GM23248 (cell line): ENCODE measurements at regions not wholly inside any gene's neighbourhood (a gene's known extent, or its start where the extent isn't known, plus 50 kb on each side); places are given as distances from the start of the nearest gene placed in this dataset.

Source experiments
- DNase-seq: peaks from one replicate; pipeline ENCODE4 v3.0.0-alpha.2; 2015
- H2AFZ ChIP-seq: fragments of 200-600 bp; sonication (generic); 2 replicates; pipeline ENCODE4 v1.6.1; 2016; ENCODE audit warnings: antibody characterized with exemption
- H3F3A ChIP-seq: fragments of 200-600 bp; sonication (generic); 2 replicates; pipeline ENCODE4 v1.6.1; 2016; ENCODE audit warnings: mild to moderate bottlenecking, antibody characterized with exemption, mixed run types; ENCODE audit not compliant: insufficient read depth
- H3K27ac ChIP-seq: fragments of 200-600 bp; sonication (generic); 2 replicates; pipeline ENCODE4 v1.5.1; 2016; ENCODE audit warnings: mild to moderate bottlenecking
- H3K27me3 ChIP-seq: fragments of 200-600 bp; sonication (generic); replicated peaks from 2 replicates; pipeline ENCODE4 v1.6.1; 2016; ENCODE audit warnings: mild to moderate bottlenecking; ENCODE audit not compliant: insufficient read depth
- H3K36me3 ChIP-seq: fragments of 200-600 bp; sonication (generic); 2 replicates; pipeline ENCODE4 v1.6.1; 2016; ENCODE audit warnings: low read depth, mild to moderate bottlenecking
- H3K4me1 ChIP-seq: fragments of 200-600 bp; sonication (generic); 2 replicates; pipeline ENCODE4 v1.6.1; 2016; ENCODE audit warnings: mild to moderate bottlenecking; ENCODE audit not compliant: insufficient read depth
- H3K4me2 ChIP-seq: fragments of 200-600 bp; sonication (generic); one replicate; pipeline ENCODE4 v1.6.1; 2016; ENCODE audit warnings: mild to moderate bottlenecking; ENCODE audit not compliant: unreplicated experiment
- H3K4me3 ChIP-seq: fragments of 200-600 bp; sonication (generic); 2 replicates; pipeline ENCODE4 v1.5.1; 2016; ENCODE audit warnings: mild to moderate bottlenecking
- H3K79me2 ChIP-seq: fragments of 200-600 bp; sonication (generic); 2 replicates; pipeline ENCODE4 v1.6.1; 2016; ENCODE audit warnings: mild to moderate bottlenecking; ENCODE audit not compliant: insufficient read depth
- H3K9ac ChIP-seq: fragments of 200-600 bp; sonication (generic); 2 replicates; pipeline ENCODE4 v1.6.1; 2016; ENCODE audit warnings: mild to moderate bottlenecking
- H3K9me2 ChIP-seq: fragments of 200-600 bp; sonication (generic); 2 replicates; pipeline ENCODE4 v1.6.1; 2016; ENCODE audit warnings: mixed run types, mild to moderate bottlenecking, moderate library complexity; ENCODE audit not compliant: insufficient read depth
- H3K9me3 ChIP-seq: fragments of 200-600 bp; sonication (generic); one replicate; pipeline ENCODE4 v1.6.1; 2017; ENCODE audit warnings: low read depth
- H4K20me1 ChIP-seq: fragments of 200-600 bp; sonication (generic); 2 replicates; pipeline ENCODE4 v1.6.0; 2016; ENCODE audit not compliant: insufficient read depth
- EZH2 ChIP-seq: fragments of 200-600 bp; sonication (generic); IDR thresholded peaks from 2 replicates; pipeline ENCODE4 v1.6.1; 2018; ENCODE audit warnings: antibody characterized with exemption, mild to moderate bottlenecking; ENCODE audit not compliant: insufficient read depth, poor library complexity, severe bottlenecking
- EZH2phosphoT487 ChIP-seq: fragments of 200-600 bp; sonication (generic); IDR thresholded peaks from 2 replicates; pipeline ENCODE4 v1.6.1; 2018; ENCODE audit warnings: antibody characterized with exemption, moderate library complexity, mild to moderate bottlenecking, low read depth; ENCODE audit not compliant: insufficient read depth
- WGBS, 2 experiments: methylation state at CpG; one replicate each; pipeline ENCODE4 v1.1.6; 2015 to 2017; ENCODE audit warnings: low lambda C conversion rate in 2 of 2, low coverage in 1 of 2; ENCODE audit errors: missing lambda C conversion rate in 2 of 2; 5-methylcytosine and 5-hydroxymethylcytosine counted together
- in situ Hi-C: fragments of 300-500 bp; cut with MboI; formaldehyde crosslinking; loops from 2 replicates; pipeline ENCODE4 v1.15.0; 2020

GRCh38 chr22:35204807-35205775, 52.2 kb upstream of the HMGXB4 start:
- Histone ChIP-seq H4K20me1 (no peaks in the 10 kb centered on the region), H3K79me2 (no peaks in the 10 kb centered on the region), H2AFZ (0 out of 2 replicates have a peak overlapping the region, but pooled peaks have one; percentile 24), H3K27ac (no peak overlapping the region), H3K27me3 (peaks cover 20% of the 10 kb centered on the region), H3K4me3 (no peak overlapping the region), H3K4me1 (no peaks in the 10 kb centered on the region), H3K9me2 (no peaks in the 10 kb centered on the region), H3K9me3 (no peaks in the 10 kb centered on the region), H3K9ac (no peak overlapping the region), H3K4me2 (no peak overlapping the region), H3K36me3 (no peaks in the 10 kb centered on the region), H3F3A (no peaks in the 10 kb centered on the region)
- in situ Hi-C loops, result no loop called here
- no peak for DNase-seq
- WGBS, 2 experiments, result 9 to 14% methylated on average over 14 of the region's 14 CpGs
- TF ChIP-seq EZH2phosphoT487 (no peak), EZH2 (no peak)

- no peaks in the 10 kb centered on the region for H3K79me2 ChIP-seq
- no peak overlapping the region for H3K27ac ChIP-seq
- no peaks in the 10 kb centered on the region for H3F3A ChIP-seq
- no peak overlapping the region for H3K4me2 ChIP-seq
- in situ Hi-C loops, result no loop called here
- H3K4me3 ChIP-seq, result no peak overlapping the region
- peaks cover 20% of the 10 kb centered on the region for H3K27me3 ChIP-seq
- peak; percentile 41 for DNase-seq
- H3K9ac ChIP-seq, result no peak overlapping the region
- H3K4me1 ChIP-seq, result no peaks in the 10 kb centered on the region
- H3K9me3 ChIP-seq, result no peaks in the 10 kb centered on the region
- no peaks in the 10 kb centered on the region for H3K9me2 ChIP-seq
- TF ChIP-seq EZH2 (no peak), EZH2phosphoT487 (no peak)
- no peak overlapping the region for H2AFZ ChIP-seq
- no peaks in the 10 kb centered on the region for H4K20me1 ChIP-seq
- no peaks in the 10 kb centered on the region for H3K36me3 ChIP-seq
- WGBS, 2 experiments, result 34 to 38% methylated on average over 5 of the region's 5 CpGs
Observed at GRCh38 chr22:35205961-35206360, 51.3 kb upstream of the HMGXB4 start.

- no peak for TF ChIP-seq EZH2
- TF ChIP-seq EZH2phosphoT487, result no peak
- Histone ChIP-seq H3K4me3 (no peak overlapping the region), H3K27ac (no peak overlapping the region), H3K9me3 (no peaks in the 10 kb centered on the region), H4K20me1 (no peaks in the 10 kb centered on the region), H3K27me3 (peaks cover 20% of the 10 kb centered on the region), H3K4me1 (no peaks in the 10 kb centered on the region), H3K4me2 (no peak overlapping the region), H3K9ac (no peak overlapping the region), H2AFZ (no peak overlapping the region), H3F3A (no peaks in the 10 kb centered on the region), H3K9me2 (no peaks in the 10 kb centered on the region), H3K36me3 (no peaks in the 10 kb centered on the region), H3K79me2 (no peaks in the 10 kb centered on the region)
- DNase-seq, result no peak
- in situ Hi-C loops, result no loop called here
- 23 to 24% methylated on average over 1 of the region's 1 CpG for WGBS, 2 experiments
Observed at GRCh38 chr22:35206889-35207288, 50.4 kb upstream of the HMGXB4 start.
